ENCODE measurements at regions not wholly inside any gene's neighbourhood (a gene's known extent, or its start where the extent isn't known, plus 50 kb on each side); places are given as distances from the start of the nearest gene placed in this dataset.
"Not testable (repeated sequence)": the region's sequence is repeated elsewhere in the genome, so short reads cannot be mapped to it uniquely, and the experiment has no call there.

DNA sequence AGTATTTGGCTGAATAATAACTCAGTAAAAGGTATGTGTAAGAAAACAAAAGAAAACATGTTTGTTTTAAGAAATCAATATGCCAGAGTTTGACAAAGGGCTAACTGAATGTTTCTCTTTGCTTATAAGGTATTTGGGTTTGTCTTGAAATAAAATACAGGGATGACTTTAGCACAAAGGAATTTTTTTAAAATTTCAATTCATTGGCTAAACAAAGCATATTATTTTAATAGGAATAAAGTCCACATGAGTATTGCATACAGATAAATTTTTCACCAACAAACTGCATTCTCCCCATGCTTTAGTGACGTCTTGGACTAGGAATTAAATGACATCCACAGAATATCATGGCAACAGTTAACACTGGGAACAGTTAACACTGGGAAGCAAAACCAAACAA lies 480.0 kb upstream of the JAG1 start:
- DNase-seq, result no peak

GRCh38 chr20:11155156-11155756 lies 481.5 kb upstream of the JAG1 start:
- DNase-seq, result no peak

GRCh38 chr20:11156922-11157321 lies 483.1 kb upstream of the JAG1 start:
- DNase-seq, result no peak

DNA sequence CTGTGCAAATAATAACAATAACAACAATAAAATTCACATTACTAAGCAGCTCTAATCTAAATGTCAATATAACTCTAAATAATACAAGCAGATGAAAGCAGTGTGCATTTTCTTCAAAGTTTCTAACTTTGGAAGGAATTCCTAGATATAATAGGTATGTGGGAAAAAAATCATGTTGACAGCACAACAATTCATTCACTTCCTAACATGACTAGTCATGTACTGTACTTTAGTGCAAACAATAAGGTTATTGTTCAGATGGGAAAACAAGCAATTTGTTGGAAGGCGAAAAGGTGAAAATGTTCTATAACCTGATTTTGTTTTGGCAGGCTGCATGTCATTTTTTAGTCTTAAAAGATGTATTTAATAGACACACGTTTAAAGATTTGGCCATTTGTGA lies 484.3 kb upstream of the JAG1 start:
- DNase-seq, result no peak

DNA sequence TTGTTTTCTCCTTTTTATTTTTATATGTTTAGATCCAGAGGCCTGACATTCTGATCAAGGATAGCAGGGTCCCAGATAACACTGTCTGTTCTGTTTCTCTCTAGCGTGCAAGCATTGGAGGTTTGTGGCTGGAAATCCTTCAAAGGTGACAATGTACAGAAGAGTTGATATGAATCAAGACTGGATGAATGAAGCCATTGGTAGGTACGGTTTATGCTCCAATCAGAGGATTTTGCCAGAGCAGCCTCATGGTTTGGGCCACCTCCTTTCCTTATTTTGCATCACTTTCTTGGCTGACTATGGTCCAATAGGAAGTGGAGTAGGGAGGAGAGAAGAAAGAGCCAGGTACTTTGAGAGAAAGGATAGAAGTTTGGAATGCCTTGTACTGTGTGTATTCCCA lies 484.8 kb upstream of the JAG1 start:
- DNase-seq, result no peak

GRCh38 chr20:11159728-11160127 lies 485.9 kb upstream of the JAG1 start:
- no peak for DNase-seq

DNA sequence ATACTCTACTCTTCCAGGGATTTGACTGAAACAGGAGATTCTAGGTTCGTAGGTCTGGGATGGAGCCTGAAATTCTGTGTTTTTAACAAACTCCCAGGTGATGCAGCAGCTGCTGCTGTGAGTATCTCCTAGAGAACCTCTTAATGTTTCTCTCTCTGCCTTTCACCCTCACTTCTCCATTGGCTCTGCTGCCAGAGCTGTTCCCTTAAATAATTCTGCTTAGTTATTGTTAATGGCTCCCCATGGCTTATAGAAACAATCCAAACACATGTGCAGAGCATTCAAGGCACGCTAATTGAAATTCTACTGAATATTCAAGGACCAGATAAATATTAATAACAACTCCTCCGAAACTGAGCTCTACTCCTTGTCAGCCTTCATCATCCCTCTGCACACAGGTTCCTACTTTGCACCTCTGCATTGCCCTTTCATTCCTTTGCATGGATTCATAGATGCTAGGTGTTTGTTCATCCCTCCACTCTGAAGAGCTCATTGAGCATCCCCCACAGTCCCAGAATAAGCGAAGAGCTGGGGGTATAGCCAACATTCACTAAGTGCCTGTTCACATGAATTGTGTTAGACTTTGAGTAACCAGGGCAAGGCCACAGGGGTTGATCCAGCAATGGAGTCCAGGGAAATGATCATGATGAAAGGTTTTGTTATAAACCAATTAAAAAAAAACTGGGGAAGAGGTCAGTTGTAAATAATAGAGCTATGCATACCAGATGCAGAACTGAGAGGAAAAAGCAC lies 488.4 kb upstream of the JAG1 start:
- no peak for DNase-seq

GRCh38 chr20:11165789-11166188 lies 492.0 kb upstream of the JAG1 start:
- no peak for DNase-seq

GRCh38 chr20:11166712-11167111 lies 492.9 kb upstream of the JAG1 start:
- no peak for DNase-seq

- DNase-seq, result no peak
These were observed 494.2 kb upstream of the JAG1 start for GRCh38 chr20:11168026-11168425.

- no peak for DNase-seq
These were observed 496.2 kb upstream of the JAG1 start for GRCh38 chr20:11170025-11170424.

DNA sequence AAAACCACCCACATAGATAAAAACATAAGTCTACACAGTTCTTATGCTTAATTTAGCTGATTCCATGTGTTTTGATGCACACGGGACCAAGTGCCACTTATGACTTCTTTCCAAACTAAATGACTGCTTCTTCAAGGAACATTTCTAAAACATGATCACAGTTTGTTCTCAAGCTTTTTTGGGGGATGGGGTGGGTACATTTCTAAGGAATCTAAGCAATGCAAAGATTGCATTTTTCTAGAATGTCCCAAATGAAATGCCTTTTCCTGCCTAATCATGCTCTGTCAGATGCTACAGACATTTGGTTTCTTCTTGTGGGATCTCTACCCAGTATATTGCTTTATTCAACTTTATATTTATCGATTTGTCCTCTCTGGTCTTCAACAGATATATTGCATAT lies 496.8 kb upstream of the JAG1 start:
- DNase-seq, result no peak

GRCh38 chr20:11172881-11173280 lies 499.1 kb upstream of the JAG1 start:
- no peak for DNase-seq

DNA sequence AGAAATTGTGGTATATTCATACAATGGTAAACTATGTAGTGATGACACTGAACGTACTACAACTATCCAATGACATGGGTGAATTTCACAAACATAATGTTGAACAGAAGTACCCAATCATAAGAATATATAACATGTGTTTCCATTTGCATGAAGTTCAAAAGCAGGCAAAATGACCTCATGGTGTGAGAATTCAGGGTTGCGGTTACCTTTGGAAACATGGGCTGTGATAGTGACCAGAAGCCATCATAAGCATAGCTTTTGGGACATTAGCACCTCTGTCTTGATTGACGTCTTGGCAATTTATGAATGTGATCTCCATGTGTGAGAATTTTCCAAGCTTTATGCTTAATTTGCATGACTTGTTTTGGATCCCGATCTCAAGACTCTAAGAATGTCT lies 500.1 kb upstream of the JAG1 start:
- no peak for DNase-seq

DNA sequence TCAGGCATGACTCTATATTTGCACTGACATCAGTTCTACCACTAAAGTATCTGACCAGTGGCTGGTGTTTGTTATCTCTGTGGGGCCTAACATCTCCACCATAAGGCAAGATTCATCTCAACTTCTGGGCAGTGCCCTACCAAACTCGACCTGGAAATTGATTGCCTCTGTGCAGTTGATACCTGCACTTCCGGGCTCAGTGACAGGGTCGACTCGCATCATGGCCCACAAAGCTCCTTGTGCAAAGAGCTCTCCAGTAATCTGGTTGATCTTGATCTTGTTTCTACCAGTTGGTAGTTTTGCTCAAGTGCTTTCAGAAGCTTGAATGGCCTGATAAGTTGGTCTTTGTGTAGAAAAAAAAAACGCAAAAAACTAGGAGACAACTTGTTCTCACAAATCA lies 501.1 kb upstream of the JAG1 start:
- no peak for DNase-seq

DNA sequence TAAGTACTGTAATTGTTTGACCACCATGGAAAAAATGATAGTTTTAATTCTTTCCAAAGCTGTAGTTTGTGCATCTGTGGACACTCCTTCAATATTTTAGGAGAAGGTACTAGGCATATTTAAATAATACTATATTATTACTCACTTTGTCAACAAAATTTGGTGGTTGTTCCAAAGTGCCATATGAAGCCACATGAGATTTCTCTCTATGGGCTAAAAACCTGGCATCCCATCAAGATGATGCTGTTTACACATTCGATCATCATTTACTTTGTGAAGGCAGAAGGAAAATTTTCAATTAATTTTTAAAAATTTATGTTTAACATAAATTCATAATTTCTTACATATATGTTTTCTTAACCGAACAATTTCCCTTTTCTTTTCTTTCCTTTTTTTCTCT lies 502.6 kb upstream of the JAG1 start:
- DNase-seq, result no peak

DNA sequence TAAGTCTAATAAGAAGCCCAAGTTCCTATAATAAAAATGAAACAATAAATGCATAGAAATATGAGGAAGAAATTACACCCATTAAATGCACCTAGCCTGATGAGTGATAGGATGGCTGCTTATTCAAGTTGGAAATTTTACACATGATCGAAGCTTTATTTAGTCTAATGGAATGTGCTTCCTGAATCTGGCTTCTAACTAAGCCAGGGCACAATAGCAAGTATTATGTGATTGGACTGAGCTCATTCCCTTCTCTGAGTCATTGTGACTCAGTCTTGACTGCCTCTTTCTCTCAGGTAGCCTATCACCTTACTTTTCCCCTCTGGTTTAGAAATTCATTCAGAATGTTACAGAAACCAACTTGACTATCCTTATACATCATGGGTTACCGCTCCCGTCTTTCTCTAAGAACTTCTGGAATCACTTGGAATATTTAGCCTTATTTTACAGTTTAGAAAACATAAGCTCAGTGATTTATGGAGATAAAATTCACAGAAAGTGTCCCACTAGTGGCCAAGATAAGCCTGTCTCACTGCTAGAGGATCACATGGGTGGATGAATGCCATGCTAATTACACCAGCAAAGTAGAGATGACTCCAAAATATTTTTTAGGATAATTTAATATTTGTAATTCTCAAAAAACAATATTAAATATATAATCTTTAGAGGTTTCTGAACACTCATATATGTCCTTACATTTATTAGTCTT lies 505.3 kb upstream of the JAG1 start:
- no peak for DNase-seq

DNA sequence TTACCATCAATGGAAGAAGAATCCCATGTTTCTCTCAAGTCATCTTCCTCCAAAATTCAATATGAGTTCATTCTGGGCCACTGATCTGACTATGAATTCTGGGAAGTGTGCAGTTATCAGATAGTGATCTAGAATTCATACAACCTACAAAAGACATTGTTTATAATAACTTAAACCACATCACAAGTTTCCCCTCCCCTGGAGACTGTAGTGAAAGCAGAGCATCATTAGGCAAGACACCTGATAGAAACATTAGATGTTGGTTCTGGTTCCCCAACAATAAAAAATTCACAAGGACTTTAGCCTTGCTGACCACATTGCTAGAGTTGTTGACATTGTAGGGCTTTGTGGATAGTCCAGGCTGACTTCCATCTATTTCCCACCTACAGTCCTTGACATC lies 506.4 kb upstream of the JAG1 start:
- no peak for DNase-seq

DNA sequence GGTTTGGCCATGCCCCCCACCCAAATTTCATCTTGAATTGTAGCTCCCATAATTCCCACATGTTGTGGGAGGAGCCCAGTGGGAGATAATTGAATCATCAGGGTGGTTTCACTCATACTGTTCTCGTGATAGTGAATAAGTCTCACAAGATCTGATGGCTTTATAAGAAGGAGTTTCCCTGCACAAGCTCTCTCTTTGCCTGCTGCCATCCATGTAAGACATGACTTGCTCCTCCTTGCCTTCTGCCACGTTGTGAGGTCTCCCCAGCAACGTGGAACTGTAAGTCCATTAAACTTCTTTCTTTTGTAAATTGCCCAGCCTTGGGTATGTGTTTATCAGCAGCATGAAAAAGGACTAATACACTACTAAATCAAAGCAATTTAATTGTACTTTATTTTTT lies 507.3 kb upstream of the JAG1 start:
- not testable (repeated sequence) for DNase-seq

DNA sequence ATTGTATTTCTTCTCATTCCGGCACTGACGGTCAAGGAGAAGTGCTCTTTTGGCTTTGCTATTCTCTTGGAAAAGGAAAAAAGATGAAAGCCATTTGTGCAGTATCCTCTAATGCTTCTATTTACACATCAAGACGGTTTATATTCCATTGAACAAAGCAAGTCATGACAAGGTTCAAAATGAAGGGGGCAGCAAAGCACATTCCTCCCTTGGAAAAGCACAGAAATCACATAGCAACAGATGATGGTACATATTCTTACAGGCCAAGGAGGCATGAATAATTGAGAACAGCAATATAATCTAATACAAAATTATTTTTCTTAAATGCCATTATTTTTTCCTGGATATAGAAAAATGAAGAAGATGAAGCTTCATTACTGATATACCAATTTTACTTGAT lies 508.2 kb upstream of the JAG1 start:
- no peak for DNase-seq

- DNase-seq, result no peak
These were observed 508.9 kb upstream of the JAG1 start for GRCh38 chr20:11182720-11183119.

DNA sequence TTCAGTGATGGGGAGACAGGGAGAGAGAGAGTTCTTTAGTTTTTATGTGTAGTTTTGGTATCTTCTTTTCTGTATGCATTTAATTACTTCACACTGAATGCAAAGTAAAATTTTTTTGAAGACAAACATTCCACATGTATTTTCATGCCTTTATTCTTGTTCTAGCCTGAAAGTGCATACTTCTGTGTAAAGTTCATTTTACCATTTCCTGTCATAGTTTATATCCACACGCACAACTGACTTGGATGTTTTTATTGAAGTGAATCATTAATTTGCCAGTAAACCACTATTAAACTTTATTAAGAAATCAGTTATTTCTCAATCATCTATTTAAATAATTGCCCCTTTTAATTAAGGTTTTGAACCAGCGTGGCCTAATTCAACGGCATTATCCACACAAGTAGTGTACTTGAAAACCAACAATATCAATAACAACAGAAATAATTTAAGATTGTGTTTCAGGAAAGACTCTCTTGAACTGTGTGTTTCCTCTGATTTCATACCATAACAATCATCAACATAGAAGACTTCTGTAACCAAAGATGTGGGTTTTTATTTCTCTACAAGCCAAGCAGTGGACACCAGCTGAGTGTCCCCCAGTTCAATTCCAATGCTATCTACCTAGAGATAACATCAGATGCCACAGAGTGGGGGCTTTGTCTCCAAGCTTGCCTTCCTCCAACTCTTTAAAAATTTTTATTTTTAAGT lies 512.7 kb upstream of the JAG1 start:
- DNase-seq, result no peak

- no peak for DNase-seq
These were observed 515.2 kb upstream of the JAG1 start for GRCh38 chr20:11188843-11189603.
